NCI-H524 (cell line): ENCODE measurements at regions not wholly inside any gene's neighbourhood (a gene's known extent, or its start where the extent isn't known, plus 50 kb on each side); places are given as distances from the start of the nearest gene placed in this dataset.
A peak's percentile ranks its signal among the peaks of the same experiment; 100 is the strongest.

Source experiments
- DNase-seq, 2 experiments: peaks; one replicate each; lab custom pipeline; 2025; lab: John Stamatoyannopoulos, UW

DNA sequence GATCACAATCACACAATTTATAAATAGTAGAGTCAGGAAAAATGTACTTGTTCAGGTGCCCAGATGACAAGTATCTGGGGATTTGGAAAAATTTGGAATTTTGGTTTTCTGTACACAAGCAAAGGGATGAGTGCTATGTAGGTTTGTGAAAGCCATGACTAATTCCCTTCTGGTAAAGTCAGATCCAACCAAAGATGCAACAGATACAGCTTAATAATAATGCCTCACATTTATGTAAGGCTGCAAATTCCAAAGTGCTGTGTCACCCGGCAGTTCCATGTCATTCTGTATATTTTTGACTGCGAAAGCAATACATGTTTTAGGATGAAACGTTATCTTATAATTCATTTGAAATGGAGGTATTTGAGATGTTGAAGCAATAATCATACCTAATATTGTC, 102.7 kb upstream of the AGBL1 start:
- DNase-seq, result no peak

DNA sequence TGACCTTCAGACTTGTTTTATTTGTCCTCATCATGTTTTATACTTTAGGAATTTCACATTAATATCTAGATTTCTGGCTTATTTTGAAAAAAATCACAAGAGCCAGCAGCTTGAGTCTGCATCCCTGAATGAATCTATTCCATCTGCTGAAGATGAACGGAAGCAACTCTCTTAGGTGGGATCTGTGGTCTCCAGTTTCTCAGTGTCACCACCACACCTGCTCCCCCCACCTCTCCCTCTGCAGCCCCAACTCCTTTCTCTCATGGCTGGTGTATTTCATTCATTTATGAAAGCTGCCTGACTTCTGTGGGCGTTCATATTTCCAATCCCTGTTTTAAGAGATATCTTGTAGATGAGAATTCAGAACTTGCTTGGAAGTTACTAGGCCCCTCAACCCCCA, 102.1 kb upstream of the AGBL1 start:
- no peak for DNase-seq

DNA sequence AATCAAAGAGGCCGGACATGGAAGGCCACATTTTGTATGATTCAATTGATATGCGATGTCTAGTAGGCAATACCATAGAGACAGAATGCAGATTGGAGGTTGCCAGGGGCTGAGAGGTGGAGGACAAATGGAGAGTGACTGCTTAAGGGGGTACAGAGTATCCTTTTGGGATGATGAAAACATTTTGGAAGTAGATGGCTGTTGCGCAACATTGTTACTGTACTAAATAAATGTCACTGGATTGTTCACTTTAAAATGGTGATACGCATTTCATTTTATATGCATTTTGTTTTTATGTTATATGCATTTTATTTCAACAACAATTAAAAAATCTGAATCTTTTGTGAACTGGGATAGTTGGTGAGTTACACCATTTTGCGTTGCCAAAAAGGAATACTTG, 99.7 kb upstream of the AGBL1 start:
- DNase-seq, result no peak

DNA sequence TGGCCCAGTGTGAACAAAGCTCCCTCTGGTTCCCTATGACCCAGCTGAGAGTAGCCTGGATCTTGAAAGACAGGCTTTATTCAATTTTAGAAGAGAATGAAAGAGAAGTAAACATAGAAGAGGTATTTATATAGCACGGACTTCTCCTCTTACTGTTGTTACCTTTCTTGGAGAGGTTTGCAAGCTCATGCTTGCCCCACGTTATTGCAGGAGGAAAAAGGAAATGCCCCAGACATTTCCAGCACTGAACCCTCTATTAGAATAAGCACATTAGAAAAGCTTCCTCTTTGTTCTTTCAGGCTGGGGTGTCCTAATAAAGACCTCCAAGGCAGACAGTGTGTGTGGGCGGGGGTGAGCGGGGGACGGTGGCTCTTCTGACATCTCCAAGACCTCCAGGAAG, 98.7 kb upstream of the AGBL1 start:
- DNase-seq, result no peak

DNA sequence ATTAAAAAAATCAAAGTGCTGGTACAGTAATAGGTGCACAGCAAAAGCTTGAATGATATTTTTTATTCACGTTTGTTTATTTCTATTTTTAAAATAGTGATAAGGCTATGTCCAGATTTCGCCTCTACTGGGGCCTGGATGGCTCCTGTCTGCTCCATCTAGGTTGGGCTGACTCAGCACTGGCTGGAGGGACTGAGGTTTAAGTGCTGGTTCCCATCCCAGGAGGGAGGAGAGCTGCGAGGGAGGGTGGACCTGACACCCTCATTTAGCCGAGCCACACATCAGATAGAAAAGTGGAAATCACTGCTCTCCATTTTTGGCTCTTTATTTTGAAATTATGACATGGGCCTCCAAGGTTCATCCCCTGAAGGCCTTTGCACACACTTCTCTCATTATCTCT, 95.4 kb upstream of the AGBL1 start:
- DNase-seq, result no peak

DNA sequence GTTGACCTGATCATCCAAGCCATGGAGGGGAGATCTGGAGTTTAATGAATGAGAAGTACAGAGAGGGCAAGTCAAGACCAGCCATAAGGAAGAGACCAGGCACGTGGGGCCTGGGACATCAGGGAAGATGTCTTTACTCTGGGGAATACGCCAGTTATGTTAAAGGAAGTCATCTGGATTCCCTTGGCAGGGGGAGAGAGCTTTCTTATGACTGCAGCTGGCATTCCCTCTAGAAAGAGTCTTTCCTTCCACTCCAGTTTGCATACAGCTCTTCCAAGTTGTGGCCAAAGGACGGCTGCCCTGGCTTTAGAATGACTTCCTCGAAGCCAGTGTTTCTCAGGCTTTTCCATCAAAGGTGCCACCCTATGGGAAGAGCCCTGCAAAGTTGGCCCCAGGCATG, 93.6 kb upstream of the AGBL1 start:
- no peak for DNase-seq

DNA sequence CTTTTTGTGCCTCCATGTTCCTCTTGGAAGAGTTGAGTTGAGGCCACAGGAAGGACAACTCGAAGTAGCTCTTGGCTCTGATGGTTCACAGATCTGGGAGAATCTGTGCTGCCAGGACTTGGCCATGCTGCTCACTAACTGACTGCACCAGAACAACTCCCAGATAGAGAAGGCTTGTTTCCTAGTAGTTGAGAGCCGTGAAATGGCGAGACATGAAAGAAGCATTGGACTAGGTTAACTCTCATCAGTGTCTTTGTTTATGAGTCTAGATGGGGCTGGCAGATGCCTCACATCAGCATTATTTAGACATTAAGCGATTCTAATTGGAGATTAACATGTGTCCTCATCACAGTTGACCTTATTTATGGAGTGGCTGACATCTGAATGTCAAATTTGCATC, 92.9 kb upstream of the AGBL1 start:
- no peak for DNase-seq

DNA sequence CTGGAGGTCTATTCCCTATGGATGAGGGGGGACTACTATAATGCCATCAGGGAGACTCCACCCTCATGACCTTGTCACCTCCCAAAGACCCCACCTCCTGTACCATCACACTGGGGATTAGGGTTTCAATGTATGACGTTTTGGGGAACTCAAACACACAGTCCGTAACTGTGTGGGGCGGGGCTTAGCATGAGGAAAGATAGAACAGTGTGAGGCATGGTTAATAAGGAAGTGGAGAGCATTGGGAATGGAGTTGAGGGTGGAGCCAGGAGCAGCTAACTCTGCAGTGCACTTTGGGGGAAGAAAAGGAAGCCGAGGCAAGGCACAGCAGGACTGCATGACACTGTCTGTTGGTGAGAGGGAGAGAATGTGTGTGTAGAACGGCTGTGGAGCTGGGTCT, 90.9 kb upstream of the AGBL1 start:
- no peak for DNase-seq

DNA sequence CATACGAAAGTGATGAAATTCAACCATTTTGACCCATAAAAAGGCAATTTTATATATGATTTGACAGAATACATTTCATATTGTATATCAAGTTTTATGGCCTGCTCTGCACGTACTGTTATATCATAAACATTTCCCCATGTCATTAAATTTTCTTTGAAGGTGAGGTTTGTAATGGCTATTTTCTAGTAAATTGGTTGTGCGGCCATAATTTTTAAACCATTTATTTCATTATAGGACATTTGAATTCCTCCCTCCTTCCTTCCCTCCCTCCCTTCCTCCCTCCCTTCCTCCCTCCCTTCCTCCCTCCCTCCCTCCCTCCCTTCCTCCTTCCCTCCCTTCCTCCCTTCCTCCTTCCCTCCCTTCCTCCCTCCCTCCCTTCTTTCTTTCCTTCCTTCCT, 87.4 kb upstream of the AGBL1 start:
- DNase-seq, result no peak

DNA sequence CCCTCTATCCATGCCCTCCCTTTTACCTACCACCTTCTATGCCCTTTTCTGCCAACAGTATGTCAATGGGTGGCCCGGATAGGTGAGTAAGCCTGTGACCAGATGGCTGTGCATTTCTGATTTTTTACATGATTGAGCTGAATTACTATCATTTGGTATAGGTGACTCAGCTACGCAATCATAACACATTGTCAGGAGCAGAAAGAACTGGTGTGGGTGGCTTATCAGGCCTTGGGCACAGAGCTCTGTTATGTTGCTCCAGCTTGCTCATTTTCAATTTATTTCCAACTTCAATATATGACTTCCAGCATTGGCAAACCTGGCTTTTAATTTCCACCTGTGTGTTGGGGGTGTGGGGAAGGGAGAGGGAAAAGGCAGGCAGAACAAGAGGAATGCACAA, 86.6 kb upstream of the AGBL1 start:
- peak in 1 of 2 experiments; percentile 15 for DNase-seq

DNA sequence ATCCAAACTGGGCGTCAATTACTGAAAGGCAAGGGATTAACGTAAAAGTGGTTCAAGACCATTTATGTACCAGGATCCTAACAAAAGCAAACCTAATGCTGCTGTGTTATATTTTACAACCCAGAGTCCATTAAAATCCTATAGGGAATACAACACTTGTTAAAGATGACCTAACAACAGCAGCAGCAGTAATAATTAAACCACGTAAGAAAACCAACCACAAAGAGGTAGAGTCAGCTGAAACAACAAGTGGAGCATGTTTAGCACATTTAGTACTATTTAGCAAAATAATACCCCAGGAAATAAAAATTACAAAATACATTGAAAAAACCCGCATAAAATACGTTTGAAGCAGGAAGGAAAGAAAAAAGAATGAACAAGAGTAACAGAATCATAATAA, 82.1 kb upstream of the AGBL1 start:
- DNase-seq, result no peak

DNA sequence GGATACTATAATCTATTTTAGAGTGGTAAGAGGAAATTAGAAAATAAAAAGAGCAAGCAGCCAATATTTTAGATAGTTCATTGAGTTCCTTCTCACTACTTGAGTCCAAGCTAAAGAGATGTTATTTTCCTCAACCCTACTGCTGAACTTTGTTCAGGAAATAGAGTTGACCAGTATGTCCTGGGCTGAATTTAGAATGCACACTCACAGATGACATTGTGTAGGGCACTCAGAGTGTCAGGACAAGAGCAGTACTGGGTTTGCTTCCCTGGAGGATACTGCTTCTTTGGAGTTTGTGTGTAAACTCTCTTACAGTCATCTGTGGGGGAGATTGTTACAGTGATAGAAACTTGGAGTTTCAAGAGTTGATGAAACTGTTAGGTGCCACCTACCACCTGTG, 80.0 kb upstream of the AGBL1 start:
- no peak for DNase-seq

DNA sequence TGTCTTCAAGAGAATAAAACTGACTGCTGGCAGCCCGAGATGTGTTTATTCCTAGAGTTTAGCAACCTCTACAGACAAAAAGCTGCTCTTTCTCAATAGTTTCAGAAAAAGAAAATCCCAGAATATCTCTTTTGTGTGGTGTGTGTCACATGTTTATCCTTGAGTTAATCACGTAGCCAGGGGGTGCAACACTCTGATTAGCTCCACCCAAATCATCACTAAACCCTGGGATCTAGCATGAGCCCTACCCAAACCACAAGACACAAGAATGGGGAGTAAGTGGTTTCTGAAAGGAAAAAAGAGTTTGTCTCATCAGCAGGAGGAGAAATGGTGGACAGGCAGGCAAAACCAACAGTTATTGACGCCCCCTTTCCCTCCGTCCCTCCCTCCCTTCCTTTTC, 78.5 kb upstream of the AGBL1 start:
- no peak for DNase-seq

DNA sequence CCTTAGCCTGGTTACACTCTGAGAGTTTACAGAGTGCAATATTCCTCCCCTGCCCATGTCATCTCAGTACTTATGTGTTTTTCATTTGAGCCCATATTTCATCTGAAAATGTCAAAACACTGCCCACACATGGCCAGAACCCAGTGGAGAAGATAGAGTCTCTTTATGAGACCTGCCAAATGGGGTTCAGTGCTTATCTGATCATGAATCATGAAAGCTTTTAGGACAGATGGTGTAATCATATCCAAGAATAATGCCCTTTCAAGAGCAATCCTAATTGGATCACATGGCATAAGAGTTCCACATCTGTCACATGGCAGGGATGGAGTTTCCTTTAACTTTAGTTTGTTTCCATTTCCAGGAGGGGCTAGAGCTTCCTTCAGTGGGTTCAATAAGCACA, 77.2 kb upstream of the AGBL1 start:
- DNase-seq, result peak; percentile 99 to 100

DNA sequence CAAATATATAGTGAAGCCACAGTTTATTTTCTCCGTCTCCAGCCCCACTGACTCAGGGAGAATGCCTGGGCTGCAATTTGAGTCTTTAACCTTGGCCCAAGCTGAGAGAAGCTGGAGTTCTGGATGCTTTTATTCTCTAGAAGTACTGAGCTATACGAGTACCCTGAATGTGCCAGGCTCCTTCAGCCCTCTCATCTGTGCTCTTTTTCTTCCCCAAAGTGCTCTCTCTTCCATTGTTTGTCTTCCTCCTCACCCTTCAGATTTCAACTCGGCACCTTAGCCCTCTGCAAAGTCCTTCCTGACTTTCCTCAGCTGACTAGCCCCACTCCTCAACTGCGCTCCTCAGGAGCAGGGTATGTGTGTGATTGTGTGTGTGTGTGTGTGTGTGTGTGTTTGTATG, 75.6 kb upstream of the AGBL1 start:
- DNase-seq, result no peak

DNA sequence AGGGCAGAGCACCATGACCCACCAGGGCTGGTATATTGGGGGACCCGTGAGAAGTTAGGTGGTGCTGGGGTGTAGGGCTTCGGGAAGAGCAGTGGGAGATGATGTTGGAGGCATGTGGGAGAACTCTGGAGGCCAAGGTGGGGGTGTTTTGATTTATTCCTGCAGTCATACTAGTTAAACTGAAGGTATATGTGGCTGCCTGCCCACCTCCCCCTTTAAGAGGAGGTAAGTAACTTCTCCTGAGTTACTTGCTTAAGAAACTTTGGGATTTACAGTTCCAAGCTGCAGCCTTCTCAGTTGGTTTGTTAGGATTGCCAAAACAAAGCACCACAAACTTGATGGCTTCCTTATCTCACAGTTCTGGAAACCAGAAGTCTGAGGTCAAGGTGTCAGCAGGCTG, 73.1 kb upstream of the AGBL1 start:
- DNase-seq, result no peak

DNA sequence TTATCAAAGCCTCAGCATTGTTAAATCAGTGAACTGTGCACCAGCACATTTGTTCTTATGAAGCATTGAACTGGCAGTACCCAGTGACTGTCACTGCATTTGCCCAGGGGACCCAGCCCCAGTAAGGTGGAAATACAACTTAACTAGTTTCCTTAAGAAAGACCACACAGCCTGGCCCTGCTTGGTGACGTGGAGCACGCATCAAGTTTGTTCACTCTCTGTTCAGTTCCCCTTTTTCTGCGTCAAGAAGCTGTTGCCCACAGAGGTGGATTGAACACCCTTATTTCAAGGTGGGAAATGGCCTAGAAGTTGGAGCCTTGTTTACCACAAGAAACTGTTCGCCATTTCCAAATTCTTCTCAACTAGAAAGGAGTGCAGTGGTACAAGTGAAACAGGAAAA, 69.9 kb upstream of the AGBL1 start:
- DNase-seq, result no peak

DNA sequence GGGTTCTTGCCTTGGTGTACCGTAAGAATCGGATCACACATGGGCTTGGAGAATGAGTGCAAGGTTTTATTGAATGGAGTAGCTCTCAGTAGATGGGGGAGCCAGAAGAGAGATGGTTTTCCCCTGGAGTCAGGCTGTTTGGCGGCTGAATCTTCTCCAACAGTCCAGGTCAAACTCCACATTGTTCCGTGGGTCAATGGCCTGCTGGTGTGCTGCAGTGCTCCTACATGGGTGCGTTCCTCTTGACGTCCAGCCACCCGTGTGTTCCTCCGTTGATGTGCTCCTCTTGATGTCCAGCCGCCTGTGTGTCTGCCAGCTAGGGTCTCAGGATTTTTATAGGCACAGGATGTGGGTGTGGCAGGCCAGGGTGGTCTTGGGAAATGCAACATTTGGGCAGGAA, 69.3 kb upstream of the AGBL1 start:
- no peak for DNase-seq

DNA sequence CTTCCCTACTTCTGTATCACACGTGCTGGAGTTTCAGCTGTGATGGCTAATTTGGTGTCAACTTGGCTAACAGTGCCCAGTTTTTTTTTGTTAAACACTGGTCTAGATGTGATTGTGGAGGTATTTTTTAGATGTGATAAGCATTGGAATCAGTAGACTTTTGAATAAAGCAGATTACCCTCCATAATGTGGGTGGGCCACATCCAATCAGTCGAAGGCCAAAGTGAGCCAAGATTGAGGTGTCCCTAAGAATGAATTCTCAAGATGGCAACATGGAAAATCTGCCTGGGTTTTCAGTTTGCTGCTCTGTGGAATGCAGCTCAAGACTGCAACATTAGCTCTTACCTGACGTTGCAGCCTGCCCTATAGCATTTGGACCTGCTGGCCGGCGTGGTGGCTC, 68.8 kb upstream of the AGBL1 start:
- DNase-seq, result no peak

DNA sequence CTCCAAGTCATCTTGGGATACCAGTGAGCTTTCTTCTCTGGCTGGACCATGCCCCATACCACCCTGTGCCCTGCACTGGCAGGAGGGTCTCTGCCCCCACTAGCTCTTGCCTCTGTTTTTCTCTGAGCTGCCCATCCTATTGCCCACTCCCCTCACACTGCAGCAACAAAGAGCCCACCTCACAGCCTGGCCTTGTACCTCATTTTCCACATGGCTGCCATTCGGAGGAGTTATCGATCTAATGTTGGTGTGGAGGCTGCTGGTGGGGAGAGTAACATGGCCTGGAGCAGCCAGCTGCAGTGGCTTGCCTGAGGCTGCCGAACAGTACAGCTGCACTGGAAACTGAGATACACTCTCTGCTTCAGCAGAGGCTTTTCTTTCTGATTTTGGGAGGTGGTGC, 65.7 kb upstream of the AGBL1 start:
- no peak for DNase-seq

DNA sequence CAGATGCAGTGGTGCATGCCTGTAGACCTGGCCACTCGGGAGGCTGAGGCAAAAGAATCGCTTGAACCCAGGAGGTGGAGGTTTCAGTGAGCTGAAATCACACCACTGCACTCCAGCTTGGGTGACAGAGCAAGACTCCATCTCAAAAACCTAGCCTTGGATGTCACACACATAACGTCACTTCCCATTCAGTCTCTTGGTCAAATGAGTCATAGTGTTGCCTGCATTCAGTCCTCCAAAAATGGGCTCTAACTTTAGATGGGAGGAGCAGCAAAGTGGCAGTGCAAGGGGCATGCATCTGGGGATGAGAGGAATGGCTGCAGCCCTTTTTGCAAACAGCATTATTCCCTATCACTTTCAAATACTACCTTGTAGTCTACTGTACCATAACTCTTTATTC, 62.9 kb upstream of the AGBL1 start:
- DNase-seq, result no peak

DNA sequence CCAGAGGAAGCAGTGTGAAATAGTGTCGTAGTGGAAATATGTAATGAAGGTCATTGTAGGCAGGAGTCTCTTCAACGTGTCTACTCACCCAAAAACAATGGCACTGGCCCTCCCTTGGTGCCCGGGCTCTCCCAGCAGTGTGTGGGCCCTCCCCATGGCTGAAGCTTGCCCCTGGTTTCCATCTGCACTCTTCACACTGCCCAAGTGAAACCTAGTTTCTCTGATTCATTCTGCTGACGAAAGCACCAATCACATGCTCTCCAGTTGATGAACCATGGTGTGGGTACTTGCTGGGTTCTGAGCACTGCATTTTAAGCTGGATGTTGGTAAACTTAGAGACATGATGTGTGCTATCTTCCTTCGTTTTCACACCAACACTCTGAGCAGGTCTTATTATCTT, 61.0 kb upstream of the AGBL1 start:
- no peak for DNase-seq

DNA sequence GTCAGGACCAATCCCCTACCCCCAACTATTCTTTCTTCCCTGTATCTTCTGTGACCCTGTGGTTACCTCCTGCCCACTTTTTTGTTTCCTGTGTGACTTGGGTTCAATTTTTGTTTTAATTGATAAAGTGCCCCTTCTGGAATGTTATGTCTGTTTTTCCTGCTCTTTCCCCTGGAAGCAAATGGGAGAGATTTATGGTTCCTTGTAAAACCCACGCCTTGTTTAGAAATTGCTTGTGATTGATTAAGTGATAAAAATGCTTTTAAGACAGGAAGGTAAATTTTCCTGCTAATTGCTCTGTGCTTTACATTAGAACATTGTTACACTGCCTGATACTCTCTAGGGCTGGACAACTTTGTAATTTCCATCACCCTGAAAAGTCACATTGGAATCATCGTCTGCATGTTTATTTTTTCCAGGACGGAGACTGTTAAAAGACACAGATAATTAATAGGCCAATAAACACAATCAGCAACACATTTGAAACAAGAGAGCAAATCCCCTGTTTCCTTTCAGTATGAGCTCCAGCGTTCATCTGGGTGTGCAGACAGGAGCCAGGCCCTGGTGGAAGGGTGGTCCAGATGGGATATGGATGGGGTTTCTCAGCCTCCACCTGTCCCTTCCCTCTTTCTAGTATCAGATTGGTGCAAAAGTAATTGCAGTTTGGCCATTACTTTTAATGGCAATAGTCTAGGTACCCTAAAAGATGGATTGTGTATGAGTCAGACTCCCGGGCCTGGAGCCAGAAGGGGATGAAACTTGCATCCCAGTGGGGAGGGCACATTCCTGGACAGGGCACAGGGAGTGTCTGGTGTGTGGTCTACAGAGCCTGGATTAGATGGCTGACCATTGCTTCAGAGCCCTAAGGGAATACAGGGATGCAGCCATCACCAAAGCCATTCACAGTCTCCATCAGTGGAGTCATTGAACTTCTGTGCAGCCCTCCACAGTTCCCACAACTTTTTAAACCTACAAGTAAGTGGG, 58.1 kb upstream of the AGBL1 start:
- peak in 1 of 2 experiments; percentile 55 for DNase-seq

DNA sequence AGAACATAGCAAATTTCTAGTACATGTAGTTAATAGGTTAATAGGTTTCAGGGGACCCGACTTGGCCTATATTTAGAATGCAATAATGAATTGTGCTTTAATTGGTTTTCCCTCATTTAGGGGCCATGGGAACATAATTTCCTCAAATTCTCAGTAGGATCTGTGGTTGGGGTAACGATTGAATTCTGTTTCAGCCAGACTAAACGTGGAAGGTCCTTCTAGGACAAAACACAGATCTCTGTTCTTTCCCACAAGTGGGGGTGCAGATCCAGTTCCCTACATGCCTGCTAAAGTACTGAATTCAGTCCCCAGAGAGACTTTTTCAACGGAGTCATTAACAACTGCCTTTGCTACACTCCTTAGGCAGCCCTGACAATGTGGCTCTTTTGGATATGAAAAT, 50.7 kb upstream of the AGBL1 start:
- no peak for DNase-seq
